ENCODE measurements at regions not wholly inside any gene's neighbourhood (a gene's known extent, or its start where the extent isn't known, plus 50 kb on each side); places are given as distances from the start of the nearest gene placed in this dataset.

GRCh38 chr2:147647816-147648215 lies 197.0 kb upstream of the ACVR2A start:
- FAIRE-seq: no peak

- FAIRE-seq: no peak
Observed at GRCh38 chr2:147646818-147647468, 197.9 kb upstream of the ACVR2A start.

GRCh38 chr2:147644491-147644890 lies 200.3 kb upstream of the ACVR2A start:
- FAIRE-seq: no peak

GRCh38 chr2:147642765-147643164 lies 202.1 kb upstream of the ACVR2A start:
- no peak for FAIRE-seq

GRCh38 chr2:147641651-147642050 lies 203.2 kb upstream of the ACVR2A start:
- no peak for FAIRE-seq

- no peak for FAIRE-seq
Observed at GRCh38 chr2:147639891-147640290, 204.9 kb upstream of the ACVR2A start.

- FAIRE-seq: no peak
Observed at GRCh38 chr2:147639386-147639785, 205.4 kb upstream of the ACVR2A start.

GRCh38 chr2:147636886-147637285 lies 207.9 kb upstream of the ACVR2A start:
- no peak for FAIRE-seq

- FAIRE-seq: no peak
Observed at GRCh38 chr2:147636238-147636882, 208.5 kb upstream of the ACVR2A start.

GRCh38 chr2:147634826-147635225 lies 210.0 kb upstream of the ACVR2A start:
- no peak for FAIRE-seq

- FAIRE-seq: no peak
Observed at GRCh38 chr2:147632198-147632597, 212.6 kb upstream of the ACVR2A start.

- no peak for FAIRE-seq
Observed at GRCh38 chr2:147631294-147631693, 213.5 kb upstream of the ACVR2A start.

GRCh38 chr2:147630585-147630984 lies 214.2 kb upstream of the ACVR2A start:
- FAIRE-seq: no peak

GRCh38 chr2:147628971-147629421 lies 215.8 kb upstream of the ACVR2A start:
- no peak for FAIRE-seq

GRCh38 chr2:147623328-147623727 lies 221.5 kb upstream of the ACVR2A start:
- FAIRE-seq: no peak

GRCh38 chr2:147621656-147622197 lies 223.1 kb upstream of the ACVR2A start:
- no peak for FAIRE-seq

GRCh38 chr2:147619808-147620207 lies 225.0 kb upstream of the ACVR2A start:
- no peak for FAIRE-seq

GRCh38 chr2:147615726-147616125 lies 229.1 kb upstream of the ACVR2A start:
- FAIRE-seq: no peak

- FAIRE-seq: no peak
Observed at GRCh38 chr2:147614979-147615470, 229.8 kb upstream of the ACVR2A start.

- FAIRE-seq: no peak
Observed at GRCh38 chr2:147614471-147614870, 230.4 kb upstream of the ACVR2A start.

- FAIRE-seq: no peak
Observed at GRCh38 chr2:147610496-147611040, 234.3 kb upstream of the ACVR2A start.

- FAIRE-seq: no peak
Observed at GRCh38 chr2:147609301-147609700, 235.5 kb upstream of the ACVR2A start.

- FAIRE-seq: no peak
Observed at GRCh38 chr2:147607379-147607778, 237.4 kb upstream of the ACVR2A start.

- no peak for FAIRE-seq
Observed at GRCh38 chr2:147603876-147604275, 241.0 kb upstream of the ACVR2A start.

All from TTC549 (cell line).